ENCODE measurements at regions not wholly inside any gene's neighbourhood (a gene's known extent, or its start where the extent isn't known, plus 50 kb on each side); places are given as distances from the start of the nearest gene placed in this dataset.

DNA sequence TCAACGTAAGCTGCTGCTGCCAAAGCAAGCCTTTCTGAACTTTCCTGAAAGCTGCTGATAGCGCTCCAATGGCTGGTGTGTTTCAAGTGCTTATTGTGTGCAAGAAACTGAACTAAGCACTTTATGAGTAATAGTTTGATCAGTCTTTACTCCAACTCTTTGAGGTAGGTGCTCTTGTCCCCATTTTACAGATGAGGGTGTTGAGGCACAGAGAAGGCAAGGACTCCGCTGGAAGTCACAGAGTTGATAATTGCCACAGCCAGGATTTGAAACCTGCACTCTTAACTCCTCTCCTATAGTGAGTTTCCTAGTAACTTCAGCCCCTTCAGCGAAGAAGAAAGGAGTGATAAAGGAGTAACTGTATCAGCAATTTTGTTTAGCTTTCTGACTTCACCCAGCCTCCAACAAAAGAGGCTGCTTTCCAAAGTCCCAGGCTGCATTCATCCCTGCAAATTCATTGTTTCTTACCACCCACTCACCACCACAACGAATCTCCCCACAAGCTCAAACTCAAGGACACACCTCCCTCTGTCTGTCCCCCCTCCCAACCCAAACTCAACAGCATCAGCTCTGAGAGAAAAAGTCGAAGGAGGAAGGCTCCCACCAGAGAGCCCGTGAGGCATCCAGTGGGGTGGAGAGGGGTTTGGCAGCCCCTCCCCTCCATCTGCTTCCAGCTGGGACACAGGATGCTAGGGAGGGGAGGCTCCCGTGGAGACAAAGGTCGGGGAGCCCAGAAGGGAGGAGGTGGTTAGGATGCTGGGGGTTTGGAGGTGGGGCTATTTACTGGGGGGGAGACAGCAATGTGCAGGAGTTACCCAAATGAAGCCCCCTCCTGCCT, 139.6 kb downstream of the NAV1 start:
- Histone ChIP-seq H3K27ac (no peak overlapping the region), H3K36me3 (no peaks in the 10 kb centered on the region), H3K4me1 (no peaks in the 10 kb centered on the region), H3K27me3 (no peaks in the 10 kb centered on the region), H3K9me3 (no peaks in the 10 kb centered on the region), H3K4me3 (no peak overlapping the region)
- no peak for ATAC-seq
- no peak for TF ChIP-seq POLR2A (IDR thresholded peaks at IDR 0.05)
- TF ChIP-seq, protein P1, sequence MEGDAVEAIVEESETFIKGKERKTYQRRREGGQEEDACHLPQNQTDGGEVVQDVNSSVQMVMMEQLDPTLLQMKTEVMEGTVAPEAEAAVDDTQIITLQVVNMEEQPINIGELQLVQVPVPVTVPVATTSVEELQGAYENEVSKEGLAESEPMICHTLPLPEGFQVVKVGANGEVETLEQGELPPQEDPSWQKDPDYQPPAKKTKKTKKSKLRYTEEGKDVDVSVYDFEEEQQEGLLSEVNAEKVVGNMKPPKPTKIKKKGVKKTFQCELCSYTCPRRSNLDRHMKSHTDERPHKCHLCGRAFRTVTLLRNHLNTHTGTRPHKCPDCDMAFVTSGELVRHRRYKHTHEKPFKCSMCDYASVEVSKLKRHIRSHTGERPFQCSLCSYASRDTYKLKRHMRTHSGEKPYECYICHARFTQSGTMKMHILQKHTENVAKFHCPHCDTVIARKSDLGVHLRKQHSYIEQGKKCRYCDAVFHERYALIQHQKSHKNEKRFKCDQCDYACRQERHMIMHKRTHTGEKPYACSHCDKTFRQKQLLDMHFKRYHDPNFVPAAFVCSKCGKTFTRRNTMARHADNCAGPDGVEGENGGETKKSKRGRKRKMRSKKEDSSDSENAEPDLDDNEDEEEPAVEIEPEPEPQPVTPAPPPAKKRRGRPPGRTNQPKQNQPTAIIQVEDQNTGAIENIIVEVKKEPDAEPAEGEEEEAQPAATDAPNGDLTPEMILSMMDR (IDR thresholded peaks at IDR 0.05) = no peak
- intact Hi-C loops (cut with DNase I) = no loop called here
- WGBS (ENCODE audit: insufficient coverage, low coverage, low lambda C conversion rate, missing lambda C conversion rate) = 47% methylated on average over 9 of the region's 9 CpGs
- no peak for DNase-seq

DNA sequence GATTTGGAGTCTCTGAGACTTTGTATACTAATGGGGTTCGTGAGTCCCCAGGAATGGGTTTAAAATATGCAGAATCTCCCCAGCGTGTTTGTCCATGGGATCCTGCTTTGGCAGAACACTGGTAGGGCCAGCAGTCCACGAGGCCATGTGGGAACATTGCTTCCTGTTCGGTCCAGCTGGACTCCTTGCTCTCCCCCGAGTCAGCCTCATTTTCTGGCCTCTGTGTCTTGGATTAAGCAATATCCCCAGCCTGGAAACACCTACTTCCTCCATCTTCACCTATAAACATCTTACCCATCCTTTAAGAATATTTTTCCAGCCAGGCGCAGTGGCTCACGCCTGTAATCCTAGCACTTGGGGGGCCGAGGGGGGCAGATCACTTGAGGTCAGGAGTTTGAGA, 142.4 kb downstream of the NAV1 start:
- no peak overlapping the region for H3K27ac ChIP-seq
- WGBS (ENCODE audit: insufficient coverage, low coverage, low lambda C conversion rate, missing lambda C conversion rate) = 56% methylated on average over 8 of the region's 8 CpGs
- ATAC-seq = no peak

DNA sequence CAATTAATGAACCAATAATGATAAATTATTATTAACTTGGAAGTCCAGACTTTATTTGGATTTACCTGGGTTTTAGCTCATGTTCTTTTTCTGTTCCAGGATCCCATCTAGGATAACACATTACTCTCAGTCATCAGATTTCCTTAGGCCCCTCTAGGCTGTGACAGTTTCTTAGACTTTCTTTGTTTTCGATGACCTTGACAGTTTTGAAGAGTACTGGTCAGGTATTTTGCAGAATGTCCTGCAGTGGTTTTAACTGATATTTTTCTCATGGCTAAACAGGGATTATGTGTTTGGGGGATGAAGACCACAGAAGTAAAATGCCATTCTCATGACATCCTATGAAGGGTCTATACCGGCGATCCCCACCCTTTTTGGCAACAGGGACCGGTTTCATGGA, 144.0 kb downstream of the NAV1 start:
- WGBS (ENCODE audit: insufficient coverage, low coverage, low lambda C conversion rate, missing lambda C conversion rate) = 83% methylated on average over 1 of the region's 4 CpGs
- Histone ChIP-seq H3K36me3 (no peaks in the 10 kb centered on the region), H3K4me3 (no peak overlapping the region), H3K9me3 (no peaks in the 10 kb centered on the region), H3K27ac (no peak overlapping the region), H3K4me1 (peaks cover 0 to 9% (median 0%) of the 10 kb centered on the region in 4 donors), H3K27me3 (no peaks in the 10 kb centered on the region)
- no peak for ATAC-seq
- TF ChIP-seq, protein P1 (IDR thresholded peaks at IDR 0.05) = no peak
- no peak for TF ChIP-seq POLR2A (IDR thresholded peaks at IDR 0.05)
- intact Hi-C loops (cut with DNase I) = no loop called here
- no peak for DNase-seq

More for the DNA sequence above, 142.4 kb downstream of the NAV1 start:
- no peak overlapping the region for H3K4me3 ChIP-seq
- intact Hi-C loops (cut with DNase I) = no loop called here
- no peaks in the 10 kb centered on the region for H3K9me3 ChIP-seq
- H3K36me3 ChIP-seq = no peaks in the 10 kb centered on the region
- no peak for TF ChIP-seq POLR2A (IDR thresholded peaks at IDR 0.05)
- TF ChIP-seq, protein P1 (IDR thresholded peaks at IDR 0.05) = no peak
- peaks cover 0 to 1% (median 0%) of the 10 kb centered on the region in 4 donors for H3K4me1 ChIP-seq
- DNase-seq = no peak
- H3K27me3 ChIP-seq = no peaks in the 10 kb centered on the region

DNA sequence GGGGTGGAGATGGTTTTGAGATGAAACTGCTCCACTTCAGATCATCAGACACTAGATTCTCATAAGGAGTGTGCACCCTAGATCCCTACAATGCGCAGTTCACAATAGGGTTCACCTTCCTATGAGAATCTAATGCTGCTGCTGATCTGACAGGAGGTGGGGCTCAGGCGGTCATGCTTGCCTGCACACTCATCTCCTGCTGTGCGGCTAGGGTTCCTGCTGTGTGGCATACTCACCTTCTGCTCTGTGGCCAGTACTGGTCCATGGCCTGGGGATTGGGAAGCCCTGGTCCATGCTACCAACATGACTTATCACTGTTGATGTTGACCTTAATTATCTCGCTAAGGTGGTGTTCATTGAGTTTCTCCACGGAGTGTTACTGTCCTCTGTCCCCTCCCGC, 144.5 kb downstream of the NAV1 start:
- H3K4me1 ChIP-seq = peaks cover 0 to 9% (median 0%) of the 10 kb centered on the region in 4 donors
- H3K27ac ChIP-seq = no peak overlapping the region
- H3K4me3 ChIP-seq = no peak overlapping the region
- DNase-seq (no peak), ATAC-seq (no peak)
- H3K27me3 ChIP-seq = no peaks in the 10 kb centered on the region
- no peaks in the 10 kb centered on the region for H3K9me3 ChIP-seq
- intact Hi-C loops (cut with DNase I) = no loop called here
- WGBS (ENCODE audit: insufficient coverage, low coverage, low lambda C conversion rate, missing lambda C conversion rate) = 72% methylated on average over 3 of the region's 6 CpGs
- no peaks in the 10 kb centered on the region for H3K36me3 ChIP-seq
- TF ChIP-seq POLR2A (IDR thresholded peaks at IDR 0.05) = no peak
- TF ChIP-seq, protein P1 (IDR thresholded peaks at IDR 0.05) = no peak

Data from right lobe of liver (tissue), 6 donors.